HG03442 (cell line): ENCODE measurements at regions not wholly inside any gene's neighbourhood (a gene's known extent, or its start where the extent isn't known, plus 50 kb on each side); places are given as distances from the start of the nearest gene placed in this dataset.

Source experiments
- ATAC-seq: cut with Tn5 transposase; IDR thresholded peaks from one replicate; pipeline ENCODE4 v1.9.1; 2021; ENCODE audit warnings: mild to moderate bottlenecking, moderate library complexity; ENCODE audit not compliant: unreplicated experiment

GRCh38 chr13:85316506-85317025 lies 482.7 kb downstream of the SLITRK6 start:
- no peak for ATAC-seq

- no peak for ATAC-seq
These were observed 484.5 kb downstream of the SLITRK6 start for GRCh38 chr13:85314686-85315085.

DNA sequence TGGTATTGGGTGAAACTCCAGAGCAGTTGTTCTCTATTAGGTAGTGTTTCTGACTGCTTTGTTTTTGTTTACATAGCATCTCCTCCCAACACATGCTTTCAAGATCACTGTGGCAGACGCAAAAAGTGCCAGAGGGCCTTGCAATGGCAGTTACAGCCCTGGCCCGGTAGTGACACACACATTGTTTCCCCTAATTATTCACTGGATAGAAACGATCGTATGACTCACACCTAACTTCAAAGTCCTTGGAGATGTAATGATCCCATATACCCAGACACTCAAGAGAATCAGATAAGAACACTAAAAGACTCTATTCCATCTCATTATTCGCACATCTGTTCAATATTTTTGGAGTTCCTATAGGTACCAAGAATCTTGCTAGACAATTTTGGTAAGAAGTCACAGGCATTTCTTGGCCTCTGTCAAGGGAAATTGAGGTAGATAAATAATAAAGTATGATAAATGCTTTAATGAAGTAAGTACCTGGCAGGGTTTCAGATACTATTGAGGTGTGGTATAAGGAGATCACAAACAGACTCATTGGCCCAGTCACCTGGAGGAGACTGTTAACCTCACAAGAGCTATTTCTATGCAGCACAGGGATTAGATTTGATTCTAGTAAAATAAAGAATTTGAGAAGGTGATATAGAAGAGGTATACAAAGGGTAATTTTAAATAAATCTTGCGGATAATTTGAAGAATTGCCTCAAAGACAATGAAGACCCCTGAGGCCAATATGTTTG lies 485.3 kb downstream of the SLITRK6 start:
- ATAC-seq, result no peak

DNA sequence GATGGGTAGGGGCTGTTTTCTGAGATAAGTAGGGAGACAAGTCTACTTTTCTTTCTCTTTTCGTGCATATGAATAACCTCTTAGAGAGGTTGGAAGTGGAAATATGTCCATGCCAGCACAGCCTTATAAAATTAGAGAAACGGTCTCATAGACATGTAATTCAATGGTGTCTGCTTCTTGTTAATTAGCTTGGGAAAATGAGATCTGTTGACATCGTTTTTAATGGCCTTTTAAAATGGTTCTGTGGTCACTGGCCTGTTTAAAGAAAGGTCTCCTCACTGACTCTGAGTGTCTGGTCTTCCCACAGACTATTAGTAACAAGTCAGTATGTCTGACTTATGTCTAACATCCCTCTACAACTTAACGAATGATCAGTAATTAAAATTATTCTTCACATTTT lies 487.1 kb downstream of the SLITRK6 start:
- ATAC-seq, result no peak

- no peak for ATAC-seq
These were observed 495.6 kb downstream of the SLITRK6 start for GRCh38 chr13:85303630-85304029.

- ATAC-seq, result no peak
These were observed 500.8 kb downstream of the SLITRK6 start for GRCh38 chr13:85298387-85298924.

DNA sequence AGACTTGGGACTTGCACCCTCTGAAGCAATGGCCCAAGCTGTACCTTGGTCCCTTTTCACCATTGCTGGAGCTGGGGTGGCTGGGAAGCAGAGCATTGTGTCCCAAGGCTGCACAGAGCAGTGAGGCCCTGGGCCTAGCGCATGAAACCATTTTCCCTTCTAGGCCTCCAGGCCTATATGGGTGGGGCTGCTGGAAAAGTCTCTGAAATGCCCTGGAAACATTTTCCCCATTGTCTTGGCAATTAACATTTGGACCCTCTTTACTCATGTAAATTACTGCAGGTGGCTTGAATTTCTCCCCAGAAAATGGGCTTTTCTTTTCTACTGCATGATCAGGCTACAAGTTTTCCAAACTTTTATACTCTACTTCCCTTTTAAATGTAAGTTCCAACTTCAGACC lies 510.5 kb downstream of the SLITRK6 start:
- ATAC-seq, result no peak

GRCh38 chr13:85287528-85287927 lies 511.7 kb downstream of the SLITRK6 start:
- ATAC-seq, result no peak

- ATAC-seq, result no peak
These were observed 513.1 kb downstream of the SLITRK6 start for GRCh38 chr13:85286081-85286480.

DNA sequence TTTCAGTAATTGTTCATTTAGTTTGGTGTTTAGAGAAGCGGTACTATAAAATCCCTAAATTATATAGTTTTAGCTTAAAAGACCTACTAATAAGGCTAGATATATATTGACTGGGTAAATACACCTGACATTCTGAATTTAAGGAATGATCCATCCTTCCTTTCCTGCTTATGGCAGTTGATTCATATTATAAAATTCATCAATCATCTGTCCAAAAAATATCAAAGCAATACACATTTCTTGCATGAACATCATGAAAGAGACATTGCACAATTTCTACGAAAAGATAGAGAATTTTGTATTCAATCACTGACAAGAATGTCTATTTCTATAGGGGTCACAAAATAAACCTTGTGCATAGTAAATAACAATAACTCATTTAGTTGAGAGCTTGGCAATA lies 514.9 kb downstream of the SLITRK6 start:
- ATAC-seq, result no peak

- no peak for ATAC-seq
These were observed 515.8 kb downstream of the SLITRK6 start for GRCh38 chr13:85283408-85283807.

DNA sequence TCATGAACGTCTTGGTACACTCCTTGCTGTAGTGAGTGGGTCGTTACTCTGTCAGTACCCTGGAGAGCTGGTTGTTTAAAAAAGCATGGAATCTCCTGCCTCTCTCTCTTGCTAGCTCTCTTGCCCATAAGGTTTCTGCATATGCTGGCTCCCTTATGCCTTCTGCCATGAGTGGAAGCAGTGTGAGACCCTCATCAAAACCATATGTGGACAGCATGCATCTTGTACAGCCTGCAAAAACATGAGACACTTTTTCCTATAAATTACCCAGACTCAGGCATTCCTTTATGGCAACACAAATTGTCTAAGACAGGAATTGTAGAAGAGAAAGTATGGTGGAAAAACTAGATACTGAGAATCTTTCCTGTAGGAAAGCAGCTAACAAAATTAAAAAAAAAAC lies 516.3 kb downstream of the SLITRK6 start:
- ATAC-seq, result no peak

GRCh38 chr13:85278851-85279250 lies 520.4 kb downstream of the SLITRK6 start:
- no peak for ATAC-seq

DNA sequence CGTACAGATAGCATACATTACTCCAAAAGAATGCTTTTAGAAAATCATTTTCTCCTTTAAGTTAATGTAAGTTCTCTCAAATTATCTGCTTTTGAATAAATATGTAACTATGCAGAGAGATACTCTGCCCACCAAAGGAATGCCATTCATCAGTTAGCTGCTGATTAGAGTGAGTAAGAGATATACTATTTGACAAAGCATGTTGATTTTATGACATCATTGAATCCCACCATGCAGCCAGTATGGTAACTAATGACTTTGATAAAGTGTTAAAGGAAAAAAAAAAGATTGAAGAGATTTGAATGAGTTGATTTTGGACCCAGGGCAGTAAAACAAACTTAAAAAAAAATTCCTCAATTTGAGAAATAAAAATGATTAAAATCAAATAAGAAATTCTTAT lies 521.5 kb downstream of the SLITRK6 start:
- ATAC-seq, result no peak

DNA sequence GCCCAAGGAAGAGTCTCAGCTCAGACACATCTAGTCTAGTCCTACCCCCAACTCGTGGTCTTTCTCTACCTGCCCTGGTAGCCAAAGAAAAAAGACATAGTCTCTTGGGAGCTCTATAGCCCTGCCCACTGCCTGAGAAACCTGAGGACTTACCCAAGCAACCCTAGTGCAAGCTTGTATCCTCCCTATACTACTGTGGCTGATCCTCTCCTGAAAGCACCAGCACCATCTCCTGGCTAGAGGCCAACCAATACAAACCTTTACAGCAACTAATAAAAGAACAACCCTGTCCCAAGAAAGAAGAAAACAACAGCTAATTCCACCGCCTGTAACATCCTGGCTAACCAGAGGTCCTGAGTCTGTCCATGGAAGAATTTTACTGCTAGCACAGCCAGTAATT lies 532.4 kb downstream of the SLITRK6 start:
- ATAC-seq, result no peak

DNA sequence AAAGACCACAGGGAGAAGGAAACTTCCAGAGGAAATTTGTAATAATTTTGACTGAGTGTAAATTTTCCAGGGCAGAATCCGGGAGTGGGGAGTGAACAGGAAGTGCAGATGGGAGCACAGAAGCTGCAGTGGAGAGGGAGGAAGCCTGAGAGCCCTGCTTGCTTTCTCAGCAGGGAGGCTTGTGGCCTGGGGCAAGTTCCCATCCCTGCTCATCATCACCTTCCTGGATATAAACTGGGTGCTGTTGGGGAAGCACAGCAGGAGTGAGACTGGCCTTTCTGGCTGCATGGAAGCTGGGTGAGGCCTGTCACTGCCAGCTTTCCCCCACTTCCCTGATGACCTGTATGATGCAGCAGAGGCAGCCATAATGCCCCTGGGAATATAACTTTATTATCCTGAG lies 532.9 kb downstream of the SLITRK6 start:
- ATAC-seq, result no peak

DNA sequence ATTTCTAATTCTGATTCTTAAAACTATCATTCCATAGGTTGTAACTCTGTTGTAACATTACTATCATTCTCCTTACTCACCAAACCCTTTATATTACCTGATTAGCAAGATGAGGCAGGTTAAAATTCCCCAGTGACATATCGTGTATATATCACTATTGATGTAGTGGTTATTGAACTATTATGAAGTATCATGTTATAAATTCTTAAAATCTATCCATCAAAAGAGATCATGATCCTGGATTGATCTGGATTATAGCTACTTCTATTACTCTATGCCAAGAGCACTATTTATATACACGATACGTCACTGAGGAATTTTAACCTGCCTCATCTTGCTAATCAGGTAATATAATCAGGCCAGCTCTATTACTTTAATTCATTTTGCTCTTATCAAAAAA lies 533.9 kb downstream of the SLITRK6 start:
- ATAC-seq, result no peak

GRCh38 chr13:85262499-85262898 lies 536.7 kb downstream of the SLITRK6 start:
- no peak for ATAC-seq

DNA sequence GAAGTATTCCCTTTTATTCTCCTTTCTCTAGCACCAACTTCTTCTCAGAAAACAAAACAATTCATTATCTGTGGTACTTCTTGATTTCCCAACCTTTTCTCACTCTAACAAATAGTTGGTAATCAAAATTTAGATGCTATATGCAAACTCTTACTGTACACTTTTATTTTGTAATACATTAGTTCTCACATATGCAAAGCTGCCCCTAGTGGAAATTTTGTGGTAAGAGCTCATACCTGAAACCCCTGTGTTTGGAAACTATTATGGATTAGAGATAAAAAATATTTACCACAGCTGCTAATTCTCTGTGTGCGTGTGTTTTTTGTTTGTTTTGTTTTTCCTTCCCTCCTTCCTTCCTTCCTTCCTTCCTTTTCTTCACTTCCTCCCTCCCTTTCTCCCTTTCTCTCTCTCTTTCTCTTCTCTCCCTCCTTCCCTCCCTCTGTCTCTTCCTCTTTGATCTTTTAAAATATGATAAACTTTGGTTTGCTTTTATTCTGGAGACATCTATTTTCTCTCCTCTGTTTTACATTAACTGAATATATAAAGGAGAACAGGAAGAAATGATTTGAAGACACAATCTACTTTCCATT lies 537.4 kb downstream of the SLITRK6 start:
- no peak for ATAC-seq

DNA sequence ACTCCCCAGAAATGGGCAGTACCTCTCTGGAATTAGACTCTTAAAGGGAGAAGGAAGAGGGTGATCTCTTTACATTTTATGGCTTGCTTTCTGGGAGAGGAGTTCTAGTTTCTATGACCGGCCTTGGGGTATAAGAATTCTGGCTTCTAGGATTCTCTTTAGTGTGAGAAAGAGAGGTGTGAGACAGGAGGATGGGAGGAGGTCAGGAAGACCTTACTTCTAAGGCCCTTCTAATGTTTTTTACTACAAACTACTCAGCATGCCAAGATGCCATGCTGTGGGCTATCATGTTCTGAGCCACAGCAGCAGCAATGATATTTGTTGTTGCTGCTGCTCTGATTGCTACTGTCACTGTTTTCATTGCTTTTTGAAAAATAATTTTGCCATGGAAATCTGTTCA lies 538.3 kb downstream of the SLITRK6 start:
- no peak for ATAC-seq

DNA sequence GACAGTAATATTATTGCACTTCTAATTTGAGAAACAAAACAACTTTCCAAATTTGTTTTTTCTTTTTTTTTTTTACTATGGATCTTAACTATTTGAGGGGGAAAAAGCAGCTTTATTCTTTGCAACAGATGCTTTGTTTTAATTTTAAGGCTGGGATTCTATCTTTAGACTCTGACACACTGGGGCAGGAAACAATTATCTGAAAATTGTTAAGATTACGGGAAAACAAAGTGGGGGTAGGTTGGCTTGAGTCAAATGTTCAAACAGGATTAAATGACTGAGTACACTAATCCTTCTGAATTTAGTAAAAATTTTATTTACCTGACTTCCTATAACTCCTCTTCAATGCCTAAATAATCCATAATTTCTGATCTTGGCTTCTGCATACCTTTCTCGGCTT lies 543.2 kb downstream of the SLITRK6 start:
- ATAC-seq, result no peak

GRCh38 chr13:85254641-85255040 lies 544.6 kb downstream of the SLITRK6 start:
- no peak for ATAC-seq
